K562 (cell line): ENCODE measurements at regions not wholly inside any gene's neighbourhood (a gene's known extent, or its start where the extent isn't known, plus 50 kb on each side); places are given as distances from the start of the nearest gene placed in this dataset.

Experiments used
- ATAC-seq: fragments of 200-7000 bp; cut with Tn5 transposase; 3 replicates; pipeline ENCODE4 v1.9.1; 2020; ENCODE audit warnings: moderate library complexity
- BruUV-seq: library from RNA; stranded (reverse); fragments of 400-500 nt; replicated peaks from 2 replicates; lab custom pipeline; 2021; lab: Mats Ljungman, UMichigan
- CTCF ChIA-PET: fragments of 300-600 bp; formaldehyde crosslinking; extraction: SDS; loops from one replicate; lab custom pipeline; 2021; ENCODE audit warnings: low intra/inter-chr PET ratio; lab: Yijun Ruan, JAX
- POLR2A ChIA-PET: fragments of 300-600, 350-650 bp; sonication (Branson Sonifier 250); formaldehyde crosslinking; extraction: SDS; loops from one replicate; lab custom pipeline; 2021; ENCODE audit warnings: antibody characterized with exemption, inconsistent platforms; lab: Yijun Ruan, JAX
- DNase-seq, 4 experiments: peaks; one replicate each; pipeline versions ENCODE4 v3.0.0 to v3.0.0-alpha.2; 2011 to 2018; ENCODE audit warnings: low spot score in 3 of 4, mixed read lengths in 3 of 4; ENCODE audit errors: extremely low read depth in 1 of 4
- FAIRE-seq: peaks from 2 replicates; lab custom pipeline; 2011; peaks lifted over from hg19 to GRCh38; lab: Jason Lieb, UNC
- H2AFZ ChIP-seq: 2 replicates; pipeline ENCODE4 v1.6.0; 2011; ENCODE audit warnings: low read depth, low read length, control low read depth, inconsistent platforms
- H3K27ac ChIP-seq: fragments of 200-600 bp; 3 replicates; pipeline ENCODE4 v1.8.0; 2011; ENCODE audit warnings: low read depth, mild to moderate bottlenecking, control low read depth, inconsistent platforms, low read length, moderate library complexity, mixed read lengths; ENCODE audit errors: extremely low read depth
- H3K27me3 ChIP-seq, 2 experiments: fragments of 300-600 bp in 1 of 2; 2 replicates in 1 of 2; 3 replicates in 1 of 2; pipeline versions ENCODE4 v1.6.0 to v1.8.0; 2011; ENCODE audit warnings: inconsistent platforms in 2 of 2, low read length in 2 of 2, mild to moderate bottlenecking in 1 of 2, mixed read lengths in 1 of 2, moderate library complexity in 1 of 2; ENCODE audit not compliant: control insufficient read depth in 2 of 2, insufficient read depth in 2 of 2
- H3K36me3 ChIP-seq: fragments of 300-600 bp; 3 replicates; pipeline ENCODE4 v1.8.0; 2011; ENCODE audit warnings: mild to moderate bottlenecking, low read length, inconsistent platforms; ENCODE audit not compliant: control insufficient read depth, insufficient read depth
- H3K4me1 ChIP-seq, 2 experiments: fragments of 200-600 bp in 1 of 2; replicated peaks in 1 of 2; 2 replicates in 1 of 2; 3 replicates in 1 of 2; pipeline versions ENCODE4 v1.5.1 to v1.8.0; 2011; ENCODE audit warnings: inconsistent platforms in 2 of 2, low read length in 2 of 2, mild to moderate bottlenecking in 1 of 2, mixed read lengths in 1 of 2, moderate library complexity in 1 of 2; ENCODE audit not compliant: control insufficient read depth in 2 of 2, insufficient read depth in 2 of 2
- H3K4me2 ChIP-seq: 2 replicates; pipeline ENCODE4 v1.6.1; 2011; ENCODE audit warnings: low read length, control low read depth, inconsistent platforms, mixed read lengths; ENCODE audit not compliant: insufficient read depth
- H3K4me3 ChIP-seq: fragments of 200-600 bp; sonication (generic), shearing (Covaris generic); 2 replicates; pipeline ENCODE4 v1.5.1; 2016; ENCODE audit warnings: control low read depth, inconsistent platforms
- H3K79me2 ChIP-seq: fragments of 200-600 bp; 3 replicates; pipeline ENCODE4 v1.8.0; 2011; ENCODE audit warnings: low read length, inconsistent platforms; ENCODE audit not compliant: control insufficient read depth, insufficient read depth
- H3K9ac ChIP-seq, 2 experiments: 2 replicates each; pipeline versions ENCODE4 v1.6.0 to v1.6.1; 2011; ENCODE audit warnings: low read depth in 2 of 2, low read length in 2 of 2, control low read depth in 1 of 2, inconsistent platforms in 1 of 2, mild to moderate bottlenecking in 1 of 2, mixed read lengths in 1 of 2; ENCODE audit not compliant: insufficient read depth in 1 of 2
- H3K9me1 ChIP-seq: one replicate; pipeline ENCODE4 v1.6.0; 2011; ENCODE audit warnings: inconsistent platforms, mild to moderate bottlenecking, low read length, moderate library complexity; ENCODE audit not compliant: control insufficient read depth, insufficient read depth
- H3K9me3 ChIP-seq: replicated peaks from 2 replicates; pipeline ENCODE4 v1.5.1; 2011; ENCODE audit warnings: low read depth, low read length, inconsistent platforms; ENCODE audit not compliant: control insufficient read depth, insufficient read depth
- H4K20me1 ChIP-seq: replicated peaks from 2 replicates; pipeline ENCODE4 v1.6.1; 2011; ENCODE audit warnings: low read length, inconsistent platforms, mixed read lengths; ENCODE audit not compliant: control insufficient read depth, insufficient read depth
- ARID1B ChIP-seq: fragments of 450-650 bp; IDR thresholded peaks from 2 replicates; pipeline ENCODE4 v1.6.1; 2016; ENCODE audit warnings: antibody characterized with exemption, mild to moderate bottlenecking, inconsistent platforms
- ARID3A ChIP-seq: IDR thresholded peaks from 2 replicates; pipeline ENCODE4 v1.6.1; 2012; ENCODE audit warnings: low read depth, low read length, improper control_type of control experiment, borderline replicate concordance
- BACH1 ChIP-seq: fragments of 200-800 bp; sonication (Bioruptor generic); IDR thresholded peaks from 2 replicates; pipeline ENCODE4 v1.6.1; 2016; ENCODE audit warnings: missing genetic modification characterization, missing compliant biosample characterization
- BRD4 ChIP-seq: fragments of 200-600 bp; sonication (generic); IDR thresholded peaks from 2 replicates; pipeline ENCODE4 v1.6.1; 2017; ENCODE audit warnings: inconsistent platforms
- CBX8 ChIP-seq: fragments of 200-600 bp; sonication (generic); IDR thresholded peaks from 2 replicates; pipeline ENCODE4 v1.6.1; 2012; ENCODE audit warnings: borderline replicate concordance, mixed run types, low read depth, mild to moderate bottlenecking, moderate library complexity, mixed read lengths, low read length, control low read depth, inconsistent platforms; ENCODE audit not compliant: poor library complexity, severe bottlenecking; ENCODE audit errors: extremely low read depth
- EZH2 ChIP-seq: IDR thresholded peaks from 2 replicates; pipeline ENCODE4 v1.6.1; 2012; ENCODE audit warnings: low read depth, mild to moderate bottlenecking, inconsistent platforms, low read length, borderline replicate concordance
- GATAD2B ChIP-seq: fragments of 450-650 bp; IDR thresholded peaks from 2 replicates; pipeline ENCODE4 v1.6.1; 2017; ENCODE audit warnings: mild to moderate bottlenecking, borderline replicate concordance
- HDAC3 ChIP-seq: fragments of 450-650 bp; IDR thresholded peaks from 2 replicates; pipeline ENCODE4 v1.6.1; 2018; ENCODE audit warnings: borderline replicate concordance, mild to moderate bottlenecking, moderate library complexity; ENCODE audit not compliant: partially characterized antibody
- HSF4 ChIP-seq: fragments of 250-450 bp; sonication (Bioruptor Pico); IDR thresholded peaks from 2 replicates; pipeline ENCODE4 v2.1.2; 2022; ENCODE audit warnings: mild to moderate bottlenecking, moderate library complexity, borderline replicate concordance
- IRF2 ChIP-seq: sonication (generic); formaldehyde crosslinking; IDR thresholded peaks from 2 replicates; pipeline ENCODE4 v1.8.1; 2022; ENCODE audit warnings: mild to moderate bottlenecking, missing genetic modification reagents
- KDM5B ChIP-seq: fragments of 200-600 bp; sonication (generic); IDR thresholded peaks from 2 replicates; pipeline ENCODE4 v1.6.1; 2012; ENCODE audit warnings: low read depth, mild to moderate bottlenecking, moderate library complexity, low read length, control low read depth, inconsistent platforms; ENCODE audit not compliant: insufficient replicate concordance
- NR2F6 ChIP-seq: fragments of 450-650 bp; formaldehyde crosslinking; IDR thresholded peaks from 2 replicates; pipeline ENCODE4 v1.4.0; 2020; ENCODE audit warnings: mild to moderate bottlenecking
- PHF8 ChIP-seq: fragments of 200-600 bp; sonication (generic); IDR thresholded peaks from 2 replicates; pipeline ENCODE4 v1.6.1; 2012; ENCODE audit warnings: mixed run types, mild to moderate bottlenecking, inconsistent platforms, low read length, moderate library complexity, borderline replicate concordance
- PPARD ChIP-seq: fragments of 250-450 bp; sonication (Bioruptor Pico); IDR thresholded peaks from 2 replicates; pipeline ENCODE4 v1.8.0; 2022; ENCODE audit warnings: inconsistent platforms, mild to moderate bottlenecking, moderate library complexity
- TAF15 ChIP-seq: fragments of 200-400 bp; formaldehyde crosslinking; IDR thresholded peaks from 2 replicates; pipeline ENCODE4 v1.6.1; 2017; ENCODE audit warnings: mild to moderate bottlenecking, low read depth, low read length, moderate library complexity
- TRIM24 ChIP-seq, 2 experiments: fragments of 450-650 bp; IDR thresholded peaks; 2 replicates each; pipeline ENCODE4 v1.6.1; 2016
- ZNF408 ChIP-seq: fragments of 250-450 bp; sonication (Bioruptor Pico); IDR thresholded peaks from 2 replicates; pipeline ENCODE4 v1.4.0; 2020; ENCODE audit warnings: low read depth, mild to moderate bottlenecking, moderate library complexity
- ZNF830 ChIP-seq: fragments of 250-450 bp; sonication (Bioruptor Pico); IDR thresholded peaks from 2 replicates; pipeline ENCODE4 v1.5.0; 2021; ENCODE audit warnings: mild to moderate bottlenecking
- WGBS: fragments of 100-300 bp; shearing (Covaris generic); methylation state at CpG from one replicate; pipeline ENCODE4 v1.1.6; 2016; ENCODE audit warnings: low coverage, mixed read lengths; ENCODE audit not compliant: insufficient coverage; ENCODE audit errors: missing lambda C conversion rate; 5-methylcytosine and 5-hydroxymethylcytosine counted together
- in situ Hi-C: fragments of 300-500 bp; cut with MboI; formaldehyde crosslinking; loops from 4 replicates; pipeline ENCODE4 v1.15.0; 2018; ENCODE audit warnings: inconsistent platforms, mixed read lengths
- intact Hi-C: fragments of 100-400 bp; cut with micrococcal nuclease; formaldehyde crosslinking; loops from 2 replicates; pipeline ENCODE4 v1.14.2; 2022
- TF ChIP-seq, protein P1 (sequence below): fragments of 450-650 bp; IDR thresholded peaks from 2 replicates; pipeline ENCODE4 v1.6.1; 2016; ENCODE audit warnings: missing biosample characterization, missing genetic modification characterization

GRCh38 chr4:125938541-125938940 is 623.8 kb downstream of the FAT4 start (continued):
- no peak for TF ChIP-seq ARID3A
- no peak for TF ChIP-seq KDM5B

DNA sequence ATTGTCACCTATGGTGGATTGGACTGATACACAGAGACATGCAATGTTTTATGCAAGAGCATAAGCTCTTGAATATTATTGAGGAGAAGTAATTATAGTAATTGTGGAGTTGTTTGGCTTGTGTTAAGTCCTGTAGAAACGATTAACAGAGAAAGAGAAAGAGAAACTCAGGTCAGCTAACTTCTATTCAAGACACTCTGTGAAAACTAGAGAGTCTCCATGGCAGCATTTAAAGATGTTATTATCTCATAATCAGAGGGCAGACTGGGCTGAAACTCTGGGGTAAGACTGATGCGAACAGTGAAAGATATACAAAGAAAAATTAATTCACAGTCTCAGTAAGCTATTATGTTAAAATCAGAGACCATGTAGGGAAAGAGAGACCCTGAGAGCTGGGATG is 625.7 kb downstream of the FAT4 start:
- no peak overlapping the region for H2AFZ ChIP-seq
- no peak overlapping the region for H3K27ac ChIP-seq
- in situ Hi-C loops, result no loop called here
- no peaks in the 10 kb centered on the region for H3K9me1 ChIP-seq
- no peak for FAIRE-seq
- BruUV-seq, result no TSS peak
- TF ChIP-seq GATAD2B, result no peak
- TF ChIP-seq EZH2, result no peak
- TF ChIP-seq ZNF408 (CRISPR knock-in tag), result no peak
- no peak for TF ChIP-seq ZNF830
- TF ChIP-seq, protein P1, sequence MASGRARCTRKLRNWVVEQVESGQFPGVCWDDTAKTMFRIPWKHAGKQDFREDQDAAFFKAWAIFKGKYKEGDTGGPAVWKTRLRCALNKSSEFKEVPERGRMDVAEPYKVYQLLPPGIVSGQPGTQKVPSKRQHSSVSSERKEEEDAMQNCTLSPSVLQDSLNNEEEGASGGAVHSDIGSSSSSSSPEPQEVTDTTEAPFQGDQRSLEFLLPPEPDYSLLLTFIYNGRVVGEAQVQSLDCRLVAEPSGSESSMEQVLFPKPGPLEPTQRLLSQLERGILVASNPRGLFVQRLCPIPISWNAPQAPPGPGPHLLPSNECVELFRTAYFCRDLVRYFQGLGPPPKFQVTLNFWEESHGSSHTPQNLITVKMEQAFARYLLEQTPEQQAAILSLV (tag), result no peak
- TF ChIP-seq IRF2 (CRISPR knock-in tag), result no peak
- TF ChIP-seq HSF4 (CRISPR knock-in tag), result no peak
- no peak for TF ChIP-seq PPARD (CRISPR knock-in tag)
- TF ChIP-seq HDAC3, result no peak
- no peak for TF ChIP-seq PHF8
- TF ChIP-seq BACH1, result no peak
- TF ChIP-seq NR2F6, result no peak
- no peak for TF ChIP-seq TRIM24 (IDR thresholded peaks at IDR 0.05)
- TF ChIP-seq BRD4, result no peak
- no peak for TF ChIP-seq CBX8
- no peak for TF ChIP-seq TAF15
- TF ChIP-seq ARID1B, result no peak
- TF ChIP-seq, all 486 proteins: peak for 0
- POLR2A ChIA-PET, result no interaction called here
- Histone ChIP-seq H3K36me3 (no peaks in the 10 kb centered on the region), H3K4me1 (no peaks in the 10 kb centered on the region), H3K9me3 (no peaks in the 10 kb centered on the region), H4K20me1 (no peaks in the 10 kb centered on the region), H3K4me2 (no peak overlapping the region), H3K27me3 (no peaks in the 10 kb centered on the region), H3K4me3 (no peak overlapping the region), H3K79me2 (no peaks in the 10 kb centered on the region), H3K9ac (no peak overlapping the region)
- intact Hi-C loops, result no loop called here
- CTCF ChIA-PET, result no interaction called here
- ATAC-seq (no peak), DNase-seq (no peak)
- 0% methylated on average over 2 of the region's 2 CpGs for WGBS
